NCI-H774 (cell line): ENCODE measurements at regions not wholly inside any gene's neighbourhood (a gene's known extent, or its start where the extent isn't known, plus 50 kb on each side); places are given as distances from the start of the nearest gene placed in this dataset.
"Not testable (repeated sequence)": the region's sequence is repeated elsewhere in the genome, so short reads cannot be mapped to it uniquely, and the experiment has no call there.

Experiments used
- DNase-seq: peaks from one replicate; lab custom pipeline; 2025; lab: John Stamatoyannopoulos, UW

- not testable (repeated sequence) for DNase-seq
Measured at GRCh38 chr9:25045469-25045868, 499.8 kb upstream of the IZUMO3 start.

- DNase-seq: no peak
Measured at GRCh38 chr9:25029743-25030142, 484.0 kb upstream of the IZUMO3 start.

- DNase-seq: no peak
Measured at GRCh38 chr9:25025686-25026085, 480.0 kb upstream of the IZUMO3 start.

- no peak for DNase-seq
Measured at GRCh38 chr9:25025156-25025555, 479.5 kb upstream of the IZUMO3 start.

GRCh38 chr9:25017779-25018178 lies 472.1 kb upstream of the IZUMO3 start:
- DNase-seq: no peak

- no peak for DNase-seq
Measured at GRCh38 chr9:25010027-25010662, 464.4 kb upstream of the IZUMO3 start.

GRCh38 chr9:25003686-25004085 lies 458.0 kb upstream of the IZUMO3 start:
- DNase-seq: no peak

- no peak for DNase-seq
Measured at GRCh38 chr9:24986331-24986730, 440.6 kb upstream of the IZUMO3 start.

GRCh38 chr9:24970780-24971179 lies 425.1 kb upstream of the IZUMO3 start:
- DNase-seq: not testable (repeated sequence)

GRCh38 chr9:24961762-24962161 lies 416.1 kb upstream of the IZUMO3 start:
- DNase-seq: no peak

- DNase-seq: no peak
Measured at GRCh38 chr9:24953070-24953469, 407.4 kb upstream of the IZUMO3 start.

- no peak for DNase-seq
Measured at GRCh38 chr9:24939109-24939850, 393.6 kb upstream of the IZUMO3 start.

- no peak for DNase-seq
Measured at GRCh38 chr9:24936117-24936516, 390.4 kb upstream of the IZUMO3 start.

- no peak for DNase-seq
Measured at GRCh38 chr9:24932785-24933184, 387.1 kb upstream of the IZUMO3 start.

- no peak for DNase-seq
Measured at GRCh38 chr9:24931894-24932293, 386.2 kb upstream of the IZUMO3 start.

GRCh38 chr9:24912767-24913166 lies 367.1 kb upstream of the IZUMO3 start:
- no peak for DNase-seq

- DNase-seq: no peak
Measured at GRCh38 chr9:24901319-24901718, 355.6 kb upstream of the IZUMO3 start.

GRCh38 chr9:24900179-24900578 lies 354.5 kb upstream of the IZUMO3 start:
- DNase-seq: no peak

GRCh38 chr9:24899463-24899862 lies 353.8 kb upstream of the IZUMO3 start:
- peak; percentile 32 for DNase-seq

- no peak for DNase-seq
Measured at GRCh38 chr9:24897826-24898225, 352.1 kb upstream of the IZUMO3 start.

GRCh38 chr9:24881361-24881760 lies 335.7 kb upstream of the IZUMO3 start:
- no peak for DNase-seq

- no peak for DNase-seq
Measured at GRCh38 chr9:24879591-24879990, 333.9 kb upstream of the IZUMO3 start.

- not testable (repeated sequence) for DNase-seq
Measured at GRCh38 chr9:24856601-24857000, 310.9 kb upstream of the IZUMO3 start.
